Kidney epithelial cell (primary cell): ENCODE measurements at regions not wholly inside any gene's neighbourhood (a gene's known extent, or its start where the extent isn't known, plus 50 kb on each side); places are given as distances from the start of the nearest gene placed in this dataset.
"Not testable (repeated sequence)": the region's sequence is repeated elsewhere in the genome, so short reads cannot be mapped to it uniquely, and the experiment has no call there.

Experiments used
- DNase-seq: peaks from one replicate; pipeline ENCODE4 v3.0.0-alpha.2; 2010; ENCODE audit warnings: low read depth
- H3K27me3 ChIP-seq: 2 replicates; pipeline ENCODE4 v1.6.0; 2011; ENCODE audit warnings: low read length; ENCODE audit not compliant: control insufficient read depth, insufficient read depth
- H3K36me3 ChIP-seq: 2 replicates; pipeline ENCODE4 v1.5.1; 2011; ENCODE audit warnings: low read length; ENCODE audit not compliant: control insufficient read depth, insufficient read depth
- H3K4me3 ChIP-seq: 2 replicates; pipeline ENCODE4 v1.5.1; 2011; ENCODE audit warnings: low read depth, mild to moderate bottlenecking, control low read depth, low read length
- CTCF ChIP-seq: IDR thresholded peaks from 2 replicates; pipeline ENCODE4 v1.5.1; 2011; ENCODE audit warnings: mild to moderate bottlenecking, moderate library complexity, low read length, control low read depth, inconsistent platforms; ENCODE audit not compliant: insufficient read depth, poor library complexity, severe bottlenecking

GRCh38 chrX:53768451-53768850 lies 81.9 kb upstream of the HUWE1 start:
- Histone ChIP-seq H3K4me3 (no peak overlapping the region), H3K36me3 (no peaks in the 10 kb centered on the region), H3K27me3 (no peaks in the 10 kb centered on the region)
- TF ChIP-seq CTCF, result no peak
- no peak for DNase-seq

- TF ChIP-seq CTCF, result no peak
- Histone ChIP-seq H3K27me3 (no peaks in the 10 kb centered on the region), H3K4me3 (no peak overlapping the region), H3K36me3 (no peaks in the 10 kb centered on the region)
- no peak for DNase-seq
Observed at GRCh38 chrX:53767544-53767943, 81.0 kb upstream of the HUWE1 start.

- not testable (repeated sequence) for H3K4me3 ChIP-seq, DNase-seq, H3K36me3 ChIP-seq, H3K27me3 ChIP-seq
Observed at GRCh38 chrX:53757181-53757580, 70.7 kb upstream of the HUWE1 start.

DNA sequence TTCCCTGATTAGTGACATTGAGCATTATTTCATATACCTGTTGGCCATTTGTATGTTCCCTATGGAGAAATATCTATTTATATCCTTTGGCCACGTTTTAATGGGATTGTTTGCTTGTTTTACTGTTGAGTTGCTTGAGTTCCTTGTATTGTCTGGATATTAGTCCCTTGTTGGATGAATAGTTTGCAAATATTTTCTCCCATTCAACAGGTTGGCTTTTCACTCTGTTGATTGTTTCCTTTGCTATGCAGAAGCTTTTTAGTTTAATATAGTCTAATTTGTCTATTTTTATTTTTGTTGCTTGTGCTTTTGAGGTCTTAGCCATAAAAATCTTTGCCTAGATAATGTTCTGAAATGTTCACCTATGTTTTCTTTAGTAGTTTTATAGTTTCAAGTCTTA lies 60.2 kb upstream of the HUWE1 start:
- Histone ChIP-seq H3K4me3 (no peak overlapping the region), H3K27me3 (no peaks in the 10 kb centered on the region), H3K36me3 (no peaks in the 10 kb centered on the region)
- no peak for DNase-seq
- TF ChIP-seq CTCF, result no peak

DNA sequence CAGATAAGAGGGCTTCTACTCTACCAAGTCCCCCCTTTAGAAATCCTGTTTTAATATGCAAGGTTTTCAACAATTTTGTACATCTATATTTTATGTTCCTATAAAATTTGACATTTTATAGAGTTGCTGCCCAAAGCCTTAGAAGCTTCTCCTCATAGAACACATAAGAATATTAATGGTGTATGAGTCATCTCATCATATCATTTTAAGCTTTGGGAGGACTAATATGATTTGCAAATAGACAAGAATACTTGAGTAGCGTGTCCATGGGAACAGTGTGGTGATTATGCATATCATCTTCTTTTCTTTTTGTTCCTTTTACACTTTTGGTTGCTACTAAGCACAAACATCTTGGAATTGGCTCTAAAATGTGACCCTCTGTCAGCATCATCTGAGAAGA lies 56.7 kb upstream of the HUWE1 start:
- H3K4me3 ChIP-seq, result no peak overlapping the region
- no peak for DNase-seq
- H3K36me3 ChIP-seq, result no peaks in the 10 kb centered on the region
- no peaks in the 10 kb centered on the region for H3K27me3 ChIP-seq
- TF ChIP-seq CTCF, result no peak

GRCh38 chrX:53738370-53738906 lies 51.9 kb upstream of the HUWE1 start:
- DNase-seq, result no peak
- H3K36me3 ChIP-seq, result no peaks in the 10 kb centered on the region
- H3K4me3 ChIP-seq, result no peak overlapping the region
- TF ChIP-seq CTCF, result no peak
- no peaks in the 10 kb centered on the region for H3K27me3 ChIP-seq
